Gastroesophageal sphincter (tissue), 3 donors: ENCODE measurements at regions not wholly inside any gene's neighbourhood (a gene's known extent, or its start where the extent isn't known, plus 50 kb on each side); places are given as distances from the start of the nearest gene placed in this dataset.

ENCODE experiments used
- CTCF ChIP-seq, 4 experiments: fragments of 200-600 bp in 2 of 4; fragments of 450-650 bp in 2 of 4; sonication (generic) in 1 of 4; IDR thresholded peaks; one replicate each; pipeline ENCODE4 v1.5.1; 2017 to 2019; ENCODE audit warnings: antibody characterized with exemption in 4 of 4, mild to moderate bottlenecking in 2 of 4, moderate library complexity in 2 of 4
- EP300 ChIP-seq: sonication (generic); formaldehyde crosslinking; IDR thresholded peaks from one replicate; pipeline ENCODE4 v1.6.1; 2017; ENCODE audit warnings: antibody characterized with exemption, mild to moderate bottlenecking
- POLR2A ChIP-seq, 2 donors: fragments of 450-650 bp; IDR thresholded peaks; one replicate each; pipeline ENCODE4 v1.6.1; 2017; ENCODE audit warnings: antibody characterized with exemption in 2 of 2, mild to moderate bottlenecking in 2 of 2, moderate library complexity in 1 of 2

- TF ChIP-seq CTCF (IDR thresholded peaks at IDR 0.05) (no peak), POLR2A (IDR thresholded peaks at IDR 0.05) (no peak), EP300 (no peak)
Measured at GRCh38 chr4:72970756-72971155, 98.8 kb downstream of the COX18 start.
